ENCODE measurements at regions not wholly inside any gene's neighbourhood (a gene's known extent, or its start where the extent isn't known, plus 50 kb on each side); places are given as distances from the start of the nearest gene placed in this dataset.

DNA sequence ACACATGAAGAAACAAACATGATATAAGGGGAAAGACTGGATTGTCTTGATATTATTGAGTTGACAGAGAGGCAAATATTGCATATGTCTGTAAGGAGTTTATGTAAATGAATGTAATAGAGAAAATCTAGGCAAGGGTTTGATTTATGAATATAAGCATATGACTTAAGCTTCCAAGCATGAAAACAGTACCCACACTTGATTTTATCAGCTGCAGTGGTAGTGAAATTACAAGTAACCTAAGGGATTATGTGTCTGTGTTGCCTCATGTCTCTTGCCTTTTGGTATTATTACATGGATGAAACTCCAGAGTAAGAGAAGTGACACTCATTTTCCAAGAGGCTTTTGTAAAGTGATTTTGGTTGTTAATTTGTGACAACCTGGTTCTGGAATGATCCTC is 1678.9 kb downstream of the KCNT2 start:
- H3K79me2 ChIP-seq (ENCODE audit: insufficient read depth, low read length) = no peaks in the 10 kb centered on the region
- no peaks in the 10 kb centered on the region for H4K20me1 ChIP-seq (ENCODE audit: insufficient read depth, low read length)
- H3K27me3 ChIP-seq (ENCODE audit: insufficient read depth, low read length) = no peaks in the 10 kb centered on the region
- no peaks in the 10 kb centered on the region for H3K4me1 ChIP-seq (ENCODE audit: insufficient read depth, low read length)
- DNase-seq (ENCODE audit: insufficient read length, low spot score, missing footprints) = no peak
- no peak overlapping the region for H3K4me2 ChIP-seq (ENCODE audit: insufficient read depth, low read length)
- H3K9me3 ChIP-seq (ENCODE audit: low read depth, low read length) = peaks cover 3% of the 10 kb centered on the region
- no peak overlapping the region for H3K27ac ChIP-seq (ENCODE audit: low read depth, low read length)
- no peak overlapping the region for H2AFZ ChIP-seq (ENCODE audit: low read length)
- H3K4me3 ChIP-seq (ENCODE audit: insufficient read depth, low read length) = no peak overlapping the region
- TF ChIP-seq, protein P1, sequence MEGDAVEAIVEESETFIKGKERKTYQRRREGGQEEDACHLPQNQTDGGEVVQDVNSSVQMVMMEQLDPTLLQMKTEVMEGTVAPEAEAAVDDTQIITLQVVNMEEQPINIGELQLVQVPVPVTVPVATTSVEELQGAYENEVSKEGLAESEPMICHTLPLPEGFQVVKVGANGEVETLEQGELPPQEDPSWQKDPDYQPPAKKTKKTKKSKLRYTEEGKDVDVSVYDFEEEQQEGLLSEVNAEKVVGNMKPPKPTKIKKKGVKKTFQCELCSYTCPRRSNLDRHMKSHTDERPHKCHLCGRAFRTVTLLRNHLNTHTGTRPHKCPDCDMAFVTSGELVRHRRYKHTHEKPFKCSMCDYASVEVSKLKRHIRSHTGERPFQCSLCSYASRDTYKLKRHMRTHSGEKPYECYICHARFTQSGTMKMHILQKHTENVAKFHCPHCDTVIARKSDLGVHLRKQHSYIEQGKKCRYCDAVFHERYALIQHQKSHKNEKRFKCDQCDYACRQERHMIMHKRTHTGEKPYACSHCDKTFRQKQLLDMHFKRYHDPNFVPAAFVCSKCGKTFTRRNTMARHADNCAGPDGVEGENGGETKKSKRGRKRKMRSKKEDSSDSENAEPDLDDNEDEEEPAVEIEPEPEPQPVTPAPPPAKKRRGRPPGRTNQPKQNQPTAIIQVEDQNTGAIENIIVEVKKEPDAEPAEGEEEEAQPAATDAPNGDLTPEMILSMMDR (IDR thresholded peaks at IDR 0.05; ENCODE audit: extremely low read depth, low read depth, low read length) = no peak
- no peaks in the 10 kb centered on the region for H3K36me3 ChIP-seq (ENCODE audit: insufficient read depth, low read length)

- TF ChIP-seq, protein P1 (IDR thresholded peaks at IDR 0.05; ENCODE audit: extremely low read depth, low read depth, low read length) = no peak
- Histone ChIP-seq H3K4me1 (ENCODE audit: insufficient read depth, low read length) (no peaks in the 10 kb centered on the region), H3K27ac (ENCODE audit: low read depth, low read length) (no peak overlapping the region), H3K79me2 (ENCODE audit: insufficient read depth, low read length) (no peaks in the 10 kb centered on the region), H2AFZ (ENCODE audit: low read length) (no peak overlapping the region), H3K9me3 (ENCODE audit: low read depth, low read length) (peaks cover 2% of the 10 kb centered on the region), H4K20me1 (ENCODE audit: insufficient read depth, low read length) (no peaks in the 10 kb centered on the region), H3K4me3 (ENCODE audit: insufficient read depth, low read length) (no peak overlapping the region), H3K36me3 (ENCODE audit: insufficient read depth, low read length) (no peaks in the 10 kb centered on the region), H3K27me3 (ENCODE audit: insufficient read depth, low read length) (no peaks in the 10 kb centered on the region), H3K4me2 (ENCODE audit: insufficient read depth, low read length) (no peak overlapping the region)
- DNase-seq (ENCODE audit: insufficient read length, low spot score, missing footprints) = no peak
Measured at GRCh38 chr1:194919146-194919545, 1689.1 kb downstream of the KCNT2 start.

- TF ChIP-seq, protein P1 (IDR thresholded peaks at IDR 0.05; ENCODE audit: extremely low read depth, low read depth, low read length) = no peak
- DNase-seq (ENCODE audit: insufficient read length, low spot score, missing footprints) = no peak
- H2AFZ ChIP-seq (ENCODE audit: low read length) = no peak overlapping the region
Measured at GRCh38 chr1:194917769-194918168, 1690.5 kb downstream of the KCNT2 start.

GRCh38 chr1:194908643-194909042 is 1699.6 kb downstream of the KCNT2 start:
- H3K27ac ChIP-seq (ENCODE audit: low read depth, low read length) = no peak overlapping the region
- no peak overlapping the region for H3K4me3 ChIP-seq (ENCODE audit: insufficient read depth, low read length)
- no peak overlapping the region for H3K4me2 ChIP-seq (ENCODE audit: insufficient read depth, low read length)
- H3K79me2 ChIP-seq (ENCODE audit: insufficient read depth, low read length) = no peaks in the 10 kb centered on the region
- H2AFZ ChIP-seq (ENCODE audit: low read length) = no peak overlapping the region
- TF ChIP-seq, protein P1 (IDR thresholded peaks at IDR 0.05; ENCODE audit: extremely low read depth, low read depth, low read length) = no peak
- no peaks in the 10 kb centered on the region for H3K9me3 ChIP-seq (ENCODE audit: low read depth, low read length)
- no peaks in the 10 kb centered on the region for H4K20me1 ChIP-seq (ENCODE audit: insufficient read depth, low read length)
- H3K4me1 ChIP-seq (ENCODE audit: insufficient read depth, low read length) = no peaks in the 10 kb centered on the region
- DNase-seq (ENCODE audit: insufficient read length, low spot score, missing footprints) = no peak
- H3K36me3 ChIP-seq (ENCODE audit: insufficient read depth, low read length) = no peaks in the 10 kb centered on the region
- no peaks in the 10 kb centered on the region for H3K27me3 ChIP-seq (ENCODE audit: insufficient read depth, low read length)

More at GRCh38 chr1:194917769-194918168, 1690.5 kb downstream of the KCNT2 start:
- H3K4me1 ChIP-seq (ENCODE audit: insufficient read depth, low read length) = no peaks in the 10 kb centered on the region
- no peaks in the 10 kb centered on the region for H3K79me2 ChIP-seq (ENCODE audit: insufficient read depth, low read length)
- H3K4me2 ChIP-seq (ENCODE audit: insufficient read depth, low read length) = no peak overlapping the region
- H4K20me1 ChIP-seq (ENCODE audit: insufficient read depth, low read length) = no peaks in the 10 kb centered on the region
- H3K9me3 ChIP-seq (ENCODE audit: low read depth, low read length) = peaks cover 2% of the 10 kb centered on the region
- no peak overlapping the region for H3K27ac ChIP-seq (ENCODE audit: low read depth, low read length)
- H3K4me3 ChIP-seq (ENCODE audit: insufficient read depth, low read length) = no peak overlapping the region
- H3K36me3 ChIP-seq (ENCODE audit: insufficient read depth, low read length) = no peaks in the 10 kb centered on the region
- H3K27me3 ChIP-seq (ENCODE audit: insufficient read depth, low read length) = no peaks in the 10 kb centered on the region

Measured in osteoblast (primary cell).